MM.1S (cell line): ENCODE measurements at regions not wholly inside any gene's neighbourhood (a gene's known extent, or its start where the extent isn't known, plus 50 kb on each side); places are given as distances from the start of the nearest gene placed in this dataset.

Experiments used
- DNase-seq: peaks from one replicate; pipeline ENCODE4 v3.0.0-alpha.2; 2015
- H2AFZ ChIP-seq: fragments of 300-600 bp; sonication (generic); 2 replicates; pipeline ENCODE4 v1.6.0; 2016; ENCODE audit warnings: antibody characterized with exemption, low read length
- H3F3A ChIP-seq: fragments of 300-600 bp; sonication (generic); 2 replicates; pipeline ENCODE4 v1.6.1; 2016; ENCODE audit warnings: mild to moderate bottlenecking, antibody characterized with exemption, low read length, moderate library complexity, mixed read lengths; ENCODE audit not compliant: insufficient read depth
- H3K27ac ChIP-seq: fragments of 300-600 bp; sonication (generic); 2 replicates; pipeline ENCODE4 v1.5.1; 2016; ENCODE audit warnings: mild to moderate bottlenecking, low read length
- H3K27me3 ChIP-seq: fragments of 300-600 bp; sonication (generic); replicated peaks from 2 replicates; pipeline ENCODE4 v1.6.0; 2016; ENCODE audit warnings: low read length; ENCODE audit not compliant: insufficient read depth
- H3K36me3 ChIP-seq: fragments of 300-600 bp; sonication (generic); replicated peaks from 2 replicates; pipeline ENCODE4 v1.6.1; 2016; ENCODE audit warnings: mild to moderate bottlenecking, low read length, mixed read lengths; ENCODE audit not compliant: insufficient read depth
- H3K4me1 ChIP-seq: fragments of 300-600 bp; sonication (generic); 2 replicates; pipeline ENCODE4 v1.6.1; 2016; ENCODE audit warnings: low read length, mixed read lengths
- H3K4me2 ChIP-seq: fragments of 300-600 bp; sonication (generic); 2 replicates; pipeline ENCODE4 v1.6.0; 2016; ENCODE audit warnings: low read depth, low read length
- H3K4me3 ChIP-seq: fragments of 300-600 bp; sonication (generic); 2 replicates; pipeline ENCODE4 v1.5.1; 2016; ENCODE audit warnings: low read length, mixed read lengths
- H3K79me2 ChIP-seq: fragments of 300-600 bp; sonication (generic); 2 replicates; pipeline ENCODE4 v1.6.1; 2016; ENCODE audit warnings: mixed run types, low read length, mixed read lengths
- H3K9ac ChIP-seq: fragments of 300-600 bp; sonication (generic); 2 replicates; pipeline ENCODE4 v1.6.1; 2016; ENCODE audit warnings: low read length, mixed read lengths
- H3K9me2 ChIP-seq: fragments of 300-600 bp; sonication (generic); replicated peaks from 2 replicates; pipeline ENCODE4 v1.6.1; 2016; ENCODE audit warnings: mild to moderate bottlenecking, low read length, mixed read lengths; ENCODE audit not compliant: insufficient read depth
- H3K9me3 ChIP-seq: fragments of 300-600 bp; sonication (generic); replicated peaks from 2 replicates; pipeline ENCODE4 v1.6.1; 2016; ENCODE audit warnings: mild to moderate bottlenecking, low read length, mixed read lengths; ENCODE audit not compliant: insufficient read depth
- H4K20me1 ChIP-seq: fragments of 300-600 bp; sonication (generic); 2 replicates; pipeline ENCODE4 v1.6.1; 2016; ENCODE audit warnings: mild to moderate bottlenecking, low read length, moderate library complexity, mixed read lengths; ENCODE audit not compliant: insufficient read depth
- EZH2 ChIP-seq: fragments of 300-600 bp; sonication (generic); optimal IDR thresholded peaks from 2 replicates; pipeline ENCODE3; 2017; ENCODE audit warnings: low read depth, mild to moderate bottlenecking, antibody characterized with exemption, low read length, mixed read lengths
- EZH2phosphoT487 ChIP-seq: fragments of 300-600 bp; sonication (generic); IDR thresholded peaks from 2 replicates; pipeline ENCODE4 v1.6.1; 2018; ENCODE audit warnings: antibody characterized with exemption, low read length
- TF ChIP-seq, protein P1 (sequence below): fragments of 300-600 bp; sonication (generic); IDR thresholded peaks from 2 replicates; pipeline ENCODE4 v1.5.1; 2016; ENCODE audit warnings: antibody characterized with exemption, low read length, mixed read lengths

DNA sequence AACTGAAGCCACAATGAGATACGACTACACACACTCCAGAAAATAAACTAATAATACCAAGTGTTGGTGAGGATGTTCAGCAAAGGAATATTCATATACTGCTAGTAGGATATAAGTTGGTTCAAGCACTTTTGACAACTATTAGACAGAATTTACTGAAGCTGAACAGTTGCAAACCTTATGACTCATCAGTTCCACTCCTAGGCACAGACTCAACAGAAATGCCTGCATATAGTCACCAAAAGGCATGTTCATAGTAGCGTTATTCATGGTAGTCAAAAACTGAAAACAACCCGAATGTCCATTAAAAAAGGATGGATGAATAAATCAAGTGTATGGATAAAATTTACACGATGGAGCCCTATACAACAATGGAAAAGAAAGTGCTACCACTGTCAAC is 232.0 kb downstream of the ANAPC1 start:
- Histone ChIP-seq H3K4me1 (no peaks in the 10 kb centered on the region), H3F3A (no peaks in the 10 kb centered on the region), H3K9me2 (no peaks in the 10 kb centered on the region), H3K27ac (no peak overlapping the region), H3K9me3 (no peaks in the 10 kb centered on the region), H3K4me2 (no peak overlapping the region), H3K9ac (no peak overlapping the region), H3K36me3 (no peaks in the 10 kb centered on the region), H2AFZ (no peak overlapping the region), H3K79me2 (no peaks in the 10 kb centered on the region), H3K4me3 (no peak overlapping the region), H4K20me1 (no peaks in the 10 kb centered on the region), H3K27me3 (no peaks in the 10 kb centered on the region)
- TF ChIP-seq EZH2phosphoT487 (no peak), EZH2 (no peak)
- TF ChIP-seq, protein P1, sequence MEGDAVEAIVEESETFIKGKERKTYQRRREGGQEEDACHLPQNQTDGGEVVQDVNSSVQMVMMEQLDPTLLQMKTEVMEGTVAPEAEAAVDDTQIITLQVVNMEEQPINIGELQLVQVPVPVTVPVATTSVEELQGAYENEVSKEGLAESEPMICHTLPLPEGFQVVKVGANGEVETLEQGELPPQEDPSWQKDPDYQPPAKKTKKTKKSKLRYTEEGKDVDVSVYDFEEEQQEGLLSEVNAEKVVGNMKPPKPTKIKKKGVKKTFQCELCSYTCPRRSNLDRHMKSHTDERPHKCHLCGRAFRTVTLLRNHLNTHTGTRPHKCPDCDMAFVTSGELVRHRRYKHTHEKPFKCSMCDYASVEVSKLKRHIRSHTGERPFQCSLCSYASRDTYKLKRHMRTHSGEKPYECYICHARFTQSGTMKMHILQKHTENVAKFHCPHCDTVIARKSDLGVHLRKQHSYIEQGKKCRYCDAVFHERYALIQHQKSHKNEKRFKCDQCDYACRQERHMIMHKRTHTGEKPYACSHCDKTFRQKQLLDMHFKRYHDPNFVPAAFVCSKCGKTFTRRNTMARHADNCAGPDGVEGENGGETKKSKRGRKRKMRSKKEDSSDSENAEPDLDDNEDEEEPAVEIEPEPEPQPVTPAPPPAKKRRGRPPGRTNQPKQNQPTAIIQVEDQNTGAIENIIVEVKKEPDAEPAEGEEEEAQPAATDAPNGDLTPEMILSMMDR = no peak
- DNase-seq = no peak

DNA sequence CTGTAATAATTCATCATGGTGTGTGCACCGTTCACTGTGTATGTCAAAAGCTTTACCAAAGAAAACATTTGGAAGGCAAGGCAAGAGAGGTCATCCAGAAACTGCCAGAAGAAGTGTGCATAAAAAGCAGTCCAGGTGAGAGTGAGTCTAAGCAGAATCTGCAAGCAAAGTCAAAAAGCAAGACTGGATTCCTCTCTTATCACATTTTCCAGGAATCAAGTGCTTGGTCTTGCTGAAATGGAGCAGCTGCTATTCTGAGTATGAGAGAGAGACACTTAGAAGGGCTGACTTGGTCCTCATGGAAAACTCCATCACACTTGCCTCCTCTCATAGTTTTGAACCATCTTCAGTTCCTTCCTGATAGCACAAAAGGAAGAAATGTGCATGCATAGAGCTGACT is 231.3 kb downstream of the ANAPC1 start:
- no peak overlapping the region for H3K27ac ChIP-seq
- H3K79me2 ChIP-seq = no peaks in the 10 kb centered on the region
- H3K27me3 ChIP-seq = no peaks in the 10 kb centered on the region
- no peak overlapping the region for H2AFZ ChIP-seq
- no peaks in the 10 kb centered on the region for H3F3A ChIP-seq
- no peaks in the 10 kb centered on the region for H3K9me2 ChIP-seq
- TF ChIP-seq EZH2 = no peak
- TF ChIP-seq, protein P1 = no peak
- TF ChIP-seq EZH2phosphoT487 = no peak
- H3K36me3 ChIP-seq = no peaks in the 10 kb centered on the region
- H3K4me1 ChIP-seq = no peaks in the 10 kb centered on the region
- H3K4me3 ChIP-seq = no peak overlapping the region
- DNase-seq = no peak
- no peak overlapping the region for H3K9ac ChIP-seq
- no peak overlapping the region for H3K4me2 ChIP-seq
- H4K20me1 ChIP-seq = no peaks in the 10 kb centered on the region
- H3K9me3 ChIP-seq = no peaks in the 10 kb centered on the region

DNA sequence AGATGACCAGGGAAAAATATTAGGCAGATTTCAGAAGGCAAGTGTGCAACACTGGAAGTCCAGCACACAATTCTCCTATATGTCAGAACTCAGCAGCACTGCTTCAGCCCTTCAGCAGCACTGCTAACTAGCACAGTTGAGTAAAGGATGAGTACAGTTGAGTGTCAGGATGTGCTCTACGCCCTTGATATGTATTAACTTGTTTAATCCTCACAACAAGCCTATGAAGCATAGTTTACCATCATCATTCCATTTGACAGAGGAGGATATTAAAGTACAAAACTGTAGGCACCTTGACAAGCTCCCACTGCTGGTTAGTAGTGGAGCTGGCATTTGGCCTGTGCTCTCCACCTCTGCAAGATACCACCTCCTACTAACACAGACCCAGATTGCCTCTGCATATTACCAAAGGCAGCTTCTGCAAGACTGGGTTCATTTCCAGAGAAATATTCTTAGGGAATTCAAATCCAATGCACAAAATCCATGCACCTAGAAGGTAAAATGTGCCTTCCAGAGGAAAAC is 230.8 kb downstream of the ANAPC1 start:
- Histone ChIP-seq H3K9me2 (no peaks in the 10 kb centered on the region), H3K27me3 (no peaks in the 10 kb centered on the region), H3K4me3 (no peak overlapping the region), H3F3A (no peaks in the 10 kb centered on the region), H3K36me3 (no peaks in the 10 kb centered on the region), H4K20me1 (no peaks in the 10 kb centered on the region), H3K9ac (no peak overlapping the region), H3K4me1 (no peaks in the 10 kb centered on the region), H3K79me2 (no peaks in the 10 kb centered on the region), H3K4me2 (no peak overlapping the region), H3K27ac (no peak overlapping the region), H3K9me3 (no peaks in the 10 kb centered on the region), H2AFZ (no peak overlapping the region)
- TF ChIP-seq, protein P1 = no peak
- TF ChIP-seq EZH2phosphoT487 (no peak), EZH2 (no peak)
- no peak for DNase-seq
